ENCODE measurements at regions not wholly inside any gene's neighbourhood (a gene's known extent, or its start where the extent isn't known, plus 50 kb on each side); places are given as distances from the start of the nearest gene placed in this dataset.

- POLR2A ChIA-PET: no interaction called here
- peaks cover 2% of the 10 kb centered on the region for H3K27me3 Mint-ChIP-seq
- no peaks in the 10 kb centered on the region for H3K4me1 Mint-ChIP-seq
- H3K9me3 Mint-ChIP-seq: peaks cover 2% of the 10 kb centered on the region
- DNase-seq (no peak), ATAC-seq (ENCODE audit: low read depth) (no peak)
- H3K4me3 Mint-ChIP-seq: no peak overlapping the region
- no peak overlapping the region for H3K27ac Mint-ChIP-seq
- H3K36me3 Mint-ChIP-seq: no peaks in the 10 kb centered on the region
These were observed 213.9 kb downstream of the TMEM167A start for GRCh38 chr5:82863266-82863665.

GRCh38 chr5:82862711-82863110, 214.5 kb downstream of the TMEM167A start:
- no peaks in the 10 kb centered on the region for H3K4me1 Mint-ChIP-seq
- POLR2A ChIA-PET: no interaction called here
- no peak overlapping the region for H3K4me3 Mint-ChIP-seq
- ATAC-seq (ENCODE audit: low read depth): no peak
- H3K9me3 Mint-ChIP-seq: peaks cover 2% of the 10 kb centered on the region
- H3K27ac Mint-ChIP-seq: no peak overlapping the region
- H3K36me3 Mint-ChIP-seq: no peaks in the 10 kb centered on the region
- no peak for DNase-seq
- H3K27me3 Mint-ChIP-seq: peaks cover 2% of the 10 kb centered on the region

- Mint-ChIP-seq H3K4me1 (no peaks in the 10 kb centered on the region), H3K27me3 (peaks cover 2% of the 10 kb centered on the region), H3K27ac (no peak overlapping the region), H3K36me3 (no peaks in the 10 kb centered on the region), H3K9me3 (peaks cover 2% of the 10 kb centered on the region), H3K4me3 (no peak overlapping the region)
- POLR2A ChIA-PET: no interaction called here
- ATAC-seq (ENCODE audit: low read depth) (no peak), DNase-seq (no peak)
These were observed 214.9 kb downstream of the TMEM167A start for GRCh38 chr5:82862261-82862660.

GRCh38 chr5:82861701-82862100, 215.5 kb downstream of the TMEM167A start:
- no peak for ATAC-seq (ENCODE audit: low read depth)
- H3K9me3 Mint-ChIP-seq: peaks cover 2% of the 10 kb centered on the region

GRCh38 chr5:82859451-82860140, 217.6 kb downstream of the TMEM167A start:
- Mint-ChIP-seq H3K4me1 (no peaks in the 10 kb centered on the region), H3K27ac (no peak overlapping the region), H3K4me3 (no peak overlapping the region), H3K36me3 (no peaks in the 10 kb centered on the region), H3K9me3 (no peaks in the 10 kb centered on the region), H3K27me3 (peaks cover 2% of the 10 kb centered on the region)
- no peak for DNase-seq
- POLR2A ChIA-PET: no interaction called here
- no peak for ATAC-seq (ENCODE audit: low read depth)

More at GRCh38 chr5:82861701-82862100, 215.5 kb downstream of the TMEM167A start:
- Mint-ChIP-seq H3K27me3 (peaks cover 2% of the 10 kb centered on the region), H3K4me3 (no peak overlapping the region), H3K36me3 (no peaks in the 10 kb centered on the region), H3K4me1 (no peaks in the 10 kb centered on the region), H3K27ac (no peak overlapping the region)
- no peak for DNase-seq
- POLR2A ChIA-PET: no interaction called here

- POLR2A ChIA-PET: no interaction called here
- no peak for DNase-seq
- Mint-ChIP-seq H3K36me3 (no peaks in the 10 kb centered on the region), H3K27ac (no peak overlapping the region), H3K9me3 (no peaks in the 10 kb centered on the region), H3K4me1 (no peaks in the 10 kb centered on the region), H3K4me3 (no peak overlapping the region), H3K27me3 (peaks cover 2% of the 10 kb centered on the region)
- no peak for ATAC-seq (ENCODE audit: low read depth)
These were observed 218.8 kb downstream of the TMEM167A start for GRCh38 chr5:82858151-82859025.

GRCh38 chr5:82855893-82856550, 221.2 kb downstream of the TMEM167A start:
- ATAC-seq (ENCODE audit: low read depth): no peak
- no peaks in the 10 kb centered on the region for H3K27me3 Mint-ChIP-seq
- DNase-seq: no peak
- H3K4me3 Mint-ChIP-seq: no peak overlapping the region
- H3K36me3 Mint-ChIP-seq: no peaks in the 10 kb centered on the region
- no peak overlapping the region for H3K27ac Mint-ChIP-seq
- no peaks in the 10 kb centered on the region for H3K4me1 Mint-ChIP-seq
- no peaks in the 10 kb centered on the region for H3K9me3 Mint-ChIP-seq
- POLR2A ChIA-PET: no interaction called here

GRCh38 chr5:82854956-82855355, 222.2 kb downstream of the TMEM167A start:
- no peak overlapping the region for H3K27ac Mint-ChIP-seq
- no peak for ATAC-seq (ENCODE audit: low read depth)
- no peaks in the 10 kb centered on the region for H3K4me1 Mint-ChIP-seq
- H3K9me3 Mint-ChIP-seq: no peaks in the 10 kb centered on the region
- H3K4me3 Mint-ChIP-seq: no peak overlapping the region
- H3K36me3 Mint-ChIP-seq: no peaks in the 10 kb centered on the region
- H3K27me3 Mint-ChIP-seq: no peaks in the 10 kb centered on the region
- POLR2A ChIA-PET: no interaction called here
- no peak for DNase-seq

- Mint-ChIP-seq H3K27ac (no peak overlapping the region), H3K27me3 (no peaks in the 10 kb centered on the region), H3K9me3 (no peaks in the 10 kb centered on the region), H3K4me1 (no peaks in the 10 kb centered on the region), H3K36me3 (no peaks in the 10 kb centered on the region), H3K4me3 (no peak overlapping the region)
- POLR2A ChIA-PET: no interaction called here
- ATAC-seq (ENCODE audit: low read depth) (no peak), DNase-seq (no peak)
These were observed 225.7 kb downstream of the TMEM167A start for GRCh38 chr5:82851471-82851870.

GRCh38 chr5:82850393-82850792, 226.8 kb downstream of the TMEM167A start:
- POLR2A ChIA-PET: no interaction called here
- Mint-ChIP-seq H3K4me3 (no peak overlapping the region), H3K4me1 (no peaks in the 10 kb centered on the region), H3K27ac (no peak overlapping the region), H3K9me3 (no peaks in the 10 kb centered on the region), H3K36me3 (no peaks in the 10 kb centered on the region), H3K27me3 (no peaks in the 10 kb centered on the region)
- DNase-seq (no peak), ATAC-seq (ENCODE audit: low read depth) (no peak)

- H3K27me3 Mint-ChIP-seq: no peaks in the 10 kb centered on the region
- no peak for ATAC-seq (ENCODE audit: low read depth)
- H3K27ac Mint-ChIP-seq: no peak overlapping the region
- DNase-seq: no peak
- POLR2A ChIA-PET: no interaction called here
- no peak overlapping the region for H3K4me3 Mint-ChIP-seq
- no peaks in the 10 kb centered on the region for H3K36me3 Mint-ChIP-seq
- no peaks in the 10 kb centered on the region for H3K9me3 Mint-ChIP-seq
- H3K4me1 Mint-ChIP-seq: no peaks in the 10 kb centered on the region
These were observed 227.3 kb downstream of the TMEM167A start for GRCh38 chr5:82849885-82850284.

GRCh38 chr5:82847562-82847961, 229.6 kb downstream of the TMEM167A start:
- no peak for DNase-seq
- Mint-ChIP-seq H3K27me3 (peaks cover 3% of the 10 kb centered on the region), H3K4me3 (no peak overlapping the region), H3K27ac (no peak overlapping the region), H3K4me1 (no peaks in the 10 kb centered on the region), H3K9me3 (peaks cover 1% of the 10 kb centered on the region), H3K36me3 (no peaks in the 10 kb centered on the region)
- ATAC-seq (ENCODE audit: low read depth): no peak
- POLR2A ChIA-PET: no interaction called here

- Mint-ChIP-seq H3K4me3 (no peak overlapping the region), H3K36me3 (no peaks in the 10 kb centered on the region), H3K27me3 (peaks cover 3% of the 10 kb centered on the region), H3K9me3 (peaks cover 11% of the 10 kb centered on the region), H3K4me1 (no peaks in the 10 kb centered on the region), H3K27ac (no peak overlapping the region)
- POLR2A ChIA-PET: no interaction called here
- DNase-seq: no peak
- ATAC-seq (ENCODE audit: low read depth): no peak
These were observed 237.3 kb downstream of the TMEM167A start for GRCh38 chr5:82839881-82840280.

- Mint-ChIP-seq H3K4me1 (no peaks in the 10 kb centered on the region), H3K36me3 (no peaks in the 10 kb centered on the region), H3K27me3 (peaks cover 7% of the 10 kb centered on the region), H3K4me3 (no peak overlapping the region), H3K9me3 (peaks cover 15% of the 10 kb centered on the region), H3K27ac (no peak overlapping the region)
- DNase-seq: no peak
- no peak for ATAC-seq (ENCODE audit: low read depth)
- POLR2A ChIA-PET: no interaction called here
These were observed 241.7 kb downstream of the TMEM167A start for GRCh38 chr5:82835488-82835887.
